Spinal cord (tissue), 9 donors: ENCODE measurements at regions not wholly inside any gene's neighbourhood (a gene's known extent, or its start where the extent isn't known, plus 50 kb on each side); places are given as distances from the start of the nearest gene placed in this dataset.
"Not testable (repeated sequence)": the region's sequence is repeated elsewhere in the genome, so short reads cannot be mapped to it uniquely, and the experiment has no call there.

Experiments used
- DNase-seq, 6 donors: peaks; one replicate each; pipeline versions ENCODE4 v3.0.0 to v3.0.0-alpha.2; 2013 to 2015; ENCODE audit warnings: low spot score in 6 of 6, low read depth in 4 of 6
- H3K27ac ChIP-seq: one replicate; pipeline ENCODE4 v1.5.1; 2013; ENCODE audit warnings: low read depth, low read length, control low read depth
- H3K27me3 ChIP-seq: one replicate; pipeline ENCODE4 v1.6.1; 2013; ENCODE audit warnings: low read length; ENCODE audit not compliant: control insufficient read depth, insufficient read depth
- H3K36me3 ChIP-seq: one replicate; pipeline ENCODE4 v1.6.1; 2013; ENCODE audit warnings: low read length; ENCODE audit not compliant: control insufficient read depth, insufficient read depth
- H3K4me1 ChIP-seq: one replicate; pipeline ENCODE4 v1.6.1; 2013; ENCODE audit warnings: low read length; ENCODE audit not compliant: control insufficient read depth, insufficient read depth
- H3K4me3 ChIP-seq: one replicate; pipeline ENCODE4 v1.5.1; 2013; ENCODE audit warnings: low read depth, low read length, control low read depth
- H3K9me3 ChIP-seq: one replicate; pipeline ENCODE4 v1.6.1; 2013; ENCODE audit warnings: low read length; ENCODE audit not compliant: control insufficient read depth, insufficient read depth
- WGBS: methylation state at CpG from one replicate; pipeline ENCODE4 v1.1.5; 2013; ENCODE audit warnings: missing lambda C conversion rate; ENCODE audit not compliant: insufficient coverage; 5-methylcytosine and 5-hydroxymethylcytosine counted together
- donor health status: healthy.

- H3K27me3 ChIP-seq, H3K4me3 ChIP-seq, H3K9me3 ChIP-seq, H3K4me1 ChIP-seq, H3K27ac ChIP-seq, H3K36me3 ChIP-seq, DNase-seq: not testable (repeated sequence)
- WGBS = 97% methylated on average over 4 of the region's 6 CpGs
Observed at GRCh38 chr1:245102149-245102548, 52.6 kb upstream of the KIF26B start.

GRCh38 chr1:245099401-245099800, 55.4 kb upstream of the KIF26B start:
- Histone ChIP-seq H3K36me3 (peaks cover 2% of the 10 kb centered on the region), H3K4me1 (peaks cover 16% of the 10 kb centered on the region), H3K9me3 (no peaks in the 10 kb centered on the region), H3K27ac (no peak overlapping the region), H3K27me3 (no peaks in the 10 kb centered on the region), H3K4me3 (no peak overlapping the region)
- WGBS = 100% methylated on average over 1 of the region's 8 CpGs
- DNase-seq = peak in 1 of 6 donors; percentile 9

GRCh38 chr1:245098924-245099323, 55.9 kb upstream of the KIF26B start:
- no peak overlapping the region for H3K4me3 ChIP-seq
- peaks cover 16% of the 10 kb centered on the region for H3K4me1 ChIP-seq
- H3K36me3 ChIP-seq = peaks cover 2% of the 10 kb centered on the region
- H3K9me3 ChIP-seq = no peaks in the 10 kb centered on the region
- no peak for DNase-seq
- WGBS = 94% methylated on average over 2 of the region's 6 CpGs
- H3K27ac ChIP-seq = no peak overlapping the region
- H3K27me3 ChIP-seq = no peaks in the 10 kb centered on the region

GRCh38 chr1:245096311-245097066, 58.3 kb upstream of the KIF26B start:
- DNase-seq = peak in 4 of 6 donors; percentile 19 to 71 (median 47)
- WGBS = 33% methylated on average over 5 of the region's 5 CpGs
- peak overlapping the region; percentile 36 for H3K27ac ChIP-seq
- H3K4me1 ChIP-seq = peaks cover 16% of the 10 kb centered on the region
- no peak overlapping the region for H3K4me3 ChIP-seq
- peaks cover 2% of the 10 kb centered on the region for H3K36me3 ChIP-seq
- H3K27me3 ChIP-seq = no peaks in the 10 kb centered on the region
- H3K9me3 ChIP-seq = no peaks in the 10 kb centered on the region

GRCh38 chr1:245095903-245096302, 58.9 kb upstream of the KIF26B start:
- WGBS = no CpG with 5 or more reads among the region's 1 CpG
- Histone ChIP-seq H3K27me3 (no peaks in the 10 kb centered on the region), H3K27ac (peak overlapping the region; percentile 36), H3K9me3 (no peaks in the 10 kb centered on the region), H3K4me1 (peaks cover 16% of the 10 kb centered on the region), H3K36me3 (peaks cover 6% of the 10 kb centered on the region), H3K4me3 (no peak overlapping the region)
- DNase-seq = peak in 4 of 6 donors; percentile 13 to 77 (median 34)

GRCh38 chr1:245094954-245095353, 59.8 kb upstream of the KIF26B start:
- no peak overlapping the region for H3K27ac ChIP-seq
- H3K4me3 ChIP-seq = no peak overlapping the region
- no peak for DNase-seq
- H3K4me1 ChIP-seq = peaks cover 16% of the 10 kb centered on the region
- no peaks in the 10 kb centered on the region for H3K27me3 ChIP-seq
- H3K36me3 ChIP-seq = peaks cover 6% of the 10 kb centered on the region
- WGBS = 79% methylated on average over 3 of the region's 5 CpGs
- H3K9me3 ChIP-seq = no peaks in the 10 kb centered on the region

GRCh38 chr1:245094092-245094491, 60.7 kb upstream of the KIF26B start:
- Histone ChIP-seq H3K4me3 (no peak overlapping the region), H3K27me3 (no peaks in the 10 kb centered on the region), H3K4me1 (peaks cover 11% of the 10 kb centered on the region), H3K27ac (no peak overlapping the region), H3K36me3 (peaks cover 6% of the 10 kb centered on the region), H3K9me3 (no peaks in the 10 kb centered on the region)
- 87% methylated on average over 5 of the region's 10 CpGs for WGBS
- DNase-seq = no peak

GRCh38 chr1:245092638-245092976, 62.2 kb upstream of the KIF26B start:
- Histone ChIP-seq H3K27me3 (no peaks in the 10 kb centered on the region), H3K36me3 (peaks cover 6% of the 10 kb centered on the region), H3K27ac (no peak overlapping the region), H3K4me1 (peaks cover 10% of the 10 kb centered on the region), H3K4me3 (no peak overlapping the region), H3K9me3 (no peaks in the 10 kb centered on the region)
- 76% methylated on average over 4 of the region's 5 CpGs for WGBS
- DNase-seq = no peak

GRCh38 chr1:245091818-245092637, 62.8 kb upstream of the KIF26B start:
- H3K36me3 ChIP-seq = peaks cover 6% of the 10 kb centered on the region
- H3K27ac ChIP-seq = no peak overlapping the region
- 90% methylated on average over 10 of the region's 12 CpGs for WGBS
- peaks cover 10% of the 10 kb centered on the region for H3K4me1 ChIP-seq
- H3K9me3 ChIP-seq = no peaks in the 10 kb centered on the region
- no peaks in the 10 kb centered on the region for H3K27me3 ChIP-seq
- DNase-seq = peak in 1 of 6 donors; percentile 19
- H3K4me3 ChIP-seq = no peak overlapping the region
